ENCODE measurements at regions not wholly inside any gene's neighbourhood (a gene's known extent, or its start where the extent isn't known, plus 50 kb on each side); places are given as distances from the start of the nearest gene placed in this dataset.

- no peak for TF ChIP-seq POLR2AphosphoS5 (IDR thresholded peaks at IDR 0.05; ENCODE audit: insufficient read depth in 1 of 2, low read depth in 1 of 2)
- TF ChIP-seq CTCF (IDR thresholded peaks at IDR 0.05), result no peak
- no peak for TF ChIP-seq POLR2A (IDR thresholded peaks at IDR 0.05)
Observed at GRCh38 chr4:170234800-170235199, 145.0 kb upstream of the AADAT start.
